ENCODE measurements at regions not wholly inside any gene's neighbourhood (a gene's known extent, or its start where the extent isn't known, plus 50 kb on each side); places are given as distances from the start of the nearest gene placed in this dataset.

GRCh38 chr9:108708448-108708847 lies 147.3 kb downstream of the ACTL7B start:
- 94% methylated on average over 9 of the region's 9 CpGs for WGBS (ENCODE audit: insufficient coverage)

GRCh38 chr9:108707120-108707519 lies 148.7 kb downstream of the ACTL7B start:
- no peaks in the 10 kb centered on the region for H3K36me3 ChIP-seq (ENCODE audit: control insufficient read depth in 4 of 4, insufficient read depth in 4 of 4, low read length in 3 of 4)
- CTCF ChIA-PET: no interaction called here
- H3K4me1 ChIP-seq (ENCODE audit: control extremely low read depth in 1 of 4, control insufficient read depth in 4 of 4, insufficient read depth in 4 of 4, low read length in 3 of 4): no peaks in the 10 kb centered on the region
- DNase-seq: no peak
- no peak overlapping the region for H3K27ac ChIP-seq (ENCODE audit: insufficient read depth in 1 of 2, low read depth in 1 of 2, low read length in 2 of 2, poor library complexity in 1 of 2, severe bottlenecking in 2 of 2)
- POLR2A ChIA-PET: no interaction called here
- WGBS (ENCODE audit: insufficient coverage): 94% methylated on average over 2 of the region's 3 CpGs
- H3K9me3 ChIP-seq (ENCODE audit: control extremely low read depth in 1 of 5, control insufficient read depth in 4 of 5, insufficient read depth in 2 of 5, low read depth in 1 of 5, low read length in 4 of 5): no peaks in the 10 kb centered on the region
- H3K4me3 ChIP-seq (ENCODE audit: control insufficient read depth in 1 of 7, extremely low read depth in 1 of 7, insufficient read depth in 4 of 7, low read depth in 2 of 7, low read length in 6 of 7): no peak overlapping the region
- no peaks in the 10 kb centered on the region for H3K27me3 ChIP-seq (replicated peaks in 2 of 5; ENCODE audit: control insufficient read depth in 4 of 5, insufficient read depth in 5 of 5, low read length in 4 of 5)

More at GRCh38 chr9:108708448-108708847, 147.3 kb downstream of the ACTL7B start:
- Histone ChIP-seq H3K27me3 (replicated peaks in 2 of 5; ENCODE audit: control insufficient read depth in 4 of 5, insufficient read depth in 5 of 5, low read length in 4 of 5) (no peaks in the 10 kb centered on the region), H3K36me3 (ENCODE audit: control insufficient read depth in 4 of 4, insufficient read depth in 4 of 4, low read length in 3 of 4) (no peaks in the 10 kb centered on the region), H3K9me3 (ENCODE audit: control extremely low read depth in 1 of 5, control insufficient read depth in 4 of 5, insufficient read depth in 2 of 5, low read depth in 1 of 5, low read length in 4 of 5) (no peaks in the 10 kb centered on the region), H3K4me1 (ENCODE audit: control extremely low read depth in 1 of 4, control insufficient read depth in 4 of 4, insufficient read depth in 4 of 4, low read length in 3 of 4) (no peaks in the 10 kb centered on the region), H3K4me3 (ENCODE audit: control insufficient read depth in 1 of 7, extremely low read depth in 1 of 7, insufficient read depth in 4 of 7, low read depth in 2 of 7, low read length in 6 of 7) (no peak overlapping the region), H3K27ac (ENCODE audit: insufficient read depth in 1 of 2, low read depth in 1 of 2, low read length in 2 of 2, poor library complexity in 1 of 2, severe bottlenecking in 2 of 2) (no peak overlapping the region)
- ChIA-PET POLR2A (no interaction called here), CTCF (interaction anchor here (2.0 kb wide), 1 partner anchor 21 kb away, joined by 6 read pairs; no protein-coding TSS in a partner anchor)
- no peak for DNase-seq

DNA sequence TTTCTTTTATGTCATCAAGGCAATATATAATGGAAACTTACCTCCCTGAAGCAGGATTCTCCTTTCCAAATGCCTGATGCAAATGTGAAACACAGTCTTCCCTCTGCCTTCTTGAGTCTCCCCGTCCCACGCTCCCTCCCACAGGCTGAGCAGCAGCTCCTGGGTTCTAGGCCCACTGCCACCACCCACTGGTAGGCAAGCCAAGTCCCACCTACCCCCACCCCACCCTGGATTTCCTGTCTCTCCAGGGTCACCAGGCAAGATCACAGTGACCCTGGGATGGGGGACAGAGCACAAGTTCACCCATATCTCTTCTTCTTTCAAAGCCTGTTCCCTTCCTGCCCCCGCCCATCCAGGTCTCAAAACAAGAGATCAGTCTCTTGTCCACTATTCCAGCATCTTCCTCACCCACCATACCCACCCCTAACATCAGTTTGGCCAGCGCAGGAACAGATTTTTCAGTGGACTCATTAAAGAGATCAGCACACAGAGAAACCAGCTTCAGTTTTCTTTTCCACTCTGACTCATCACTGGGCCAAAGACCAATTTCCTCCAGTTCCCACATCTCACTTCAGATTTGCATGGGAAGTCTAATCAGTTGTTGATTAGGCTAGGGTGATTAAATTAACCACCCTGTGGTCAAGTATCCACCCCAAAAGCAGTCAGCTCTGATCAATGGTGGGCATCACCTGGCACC lies 151.5 kb downstream of the ACTL7B start:
- no peak for DNase-seq
- Histone ChIP-seq H3K4me3 (ENCODE audit: control insufficient read depth in 1 of 7, extremely low read depth in 1 of 7, insufficient read depth in 4 of 7, low read depth in 2 of 7, low read length in 6 of 7) (no peak overlapping the region), H3K4me1 (ENCODE audit: control extremely low read depth in 1 of 4, control insufficient read depth in 4 of 4, insufficient read depth in 4 of 4, low read length in 3 of 4) (no peaks in the 10 kb centered on the region), H3K9me3 (ENCODE audit: control extremely low read depth in 1 of 5, control insufficient read depth in 4 of 5, insufficient read depth in 2 of 5, low read depth in 1 of 5, low read length in 4 of 5) (no peaks in the 10 kb centered on the region), H3K36me3 (ENCODE audit: control insufficient read depth in 4 of 4, insufficient read depth in 4 of 4, low read length in 3 of 4) (no peaks in the 10 kb centered on the region), H3K27ac (ENCODE audit: insufficient read depth in 1 of 2, low read depth in 1 of 2, low read length in 2 of 2, poor library complexity in 1 of 2, severe bottlenecking in 2 of 2) (no peak overlapping the region), H3K27me3 (replicated peaks in 2 of 5; ENCODE audit: control insufficient read depth in 4 of 5, insufficient read depth in 5 of 5, low read length in 4 of 5) (no peaks in the 10 kb centered on the region)
- CTCF ChIA-PET: no interaction called here
- 98% methylated on average over 4 of the region's 4 CpGs for WGBS (ENCODE audit: insufficient coverage)
- POLR2A ChIA-PET: no interaction called here

DNA sequence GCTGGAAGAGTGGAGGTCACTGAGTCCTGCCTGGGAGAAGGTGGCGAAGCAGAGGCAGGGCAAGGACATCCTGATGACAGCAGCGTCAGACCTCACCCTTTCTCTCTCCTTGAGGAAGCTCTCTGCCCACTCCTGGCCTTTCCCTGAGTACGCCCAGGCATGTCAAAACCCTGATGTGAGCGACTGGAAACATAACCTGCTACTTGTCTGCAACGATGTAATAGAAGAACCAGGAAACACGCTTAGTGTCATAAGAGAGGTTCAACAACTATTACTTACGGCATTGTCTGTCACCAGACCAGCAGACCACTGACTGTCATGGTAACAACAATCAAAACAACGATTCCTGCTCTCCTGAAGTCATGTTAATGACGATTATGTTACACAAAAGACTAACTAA lies 152.4 kb downstream of the ACTL7B start:
- CTCF ChIA-PET: no interaction called here
- Histone ChIP-seq H3K36me3 (ENCODE audit: control insufficient read depth in 4 of 4, insufficient read depth in 4 of 4, low read length in 3 of 4) (no peaks in the 10 kb centered on the region), H3K27me3 (replicated peaks in 2 of 5; ENCODE audit: control insufficient read depth in 4 of 5, insufficient read depth in 5 of 5, low read length in 4 of 5) (no peaks in the 10 kb centered on the region), H3K27ac (ENCODE audit: insufficient read depth in 1 of 2, low read depth in 1 of 2, low read length in 2 of 2, poor library complexity in 1 of 2, severe bottlenecking in 2 of 2) (no peak overlapping the region), H3K9me3 (ENCODE audit: control extremely low read depth in 1 of 5, control insufficient read depth in 4 of 5, insufficient read depth in 2 of 5, low read depth in 1 of 5, low read length in 4 of 5) (no peaks in the 10 kb centered on the region), H3K4me1 (ENCODE audit: control extremely low read depth in 1 of 4, control insufficient read depth in 4 of 4, insufficient read depth in 4 of 4, low read length in 3 of 4) (no peaks in the 10 kb centered on the region), H3K4me3 (ENCODE audit: control insufficient read depth in 1 of 7, extremely low read depth in 1 of 7, insufficient read depth in 4 of 7, low read depth in 2 of 7, low read length in 6 of 7) (no peak overlapping the region)
- DNase-seq: no peak
- 88% methylated on average over 7 of the region's 9 CpGs for WGBS (ENCODE audit: insufficient coverage)
- POLR2A ChIA-PET: no interaction called here

DNA sequence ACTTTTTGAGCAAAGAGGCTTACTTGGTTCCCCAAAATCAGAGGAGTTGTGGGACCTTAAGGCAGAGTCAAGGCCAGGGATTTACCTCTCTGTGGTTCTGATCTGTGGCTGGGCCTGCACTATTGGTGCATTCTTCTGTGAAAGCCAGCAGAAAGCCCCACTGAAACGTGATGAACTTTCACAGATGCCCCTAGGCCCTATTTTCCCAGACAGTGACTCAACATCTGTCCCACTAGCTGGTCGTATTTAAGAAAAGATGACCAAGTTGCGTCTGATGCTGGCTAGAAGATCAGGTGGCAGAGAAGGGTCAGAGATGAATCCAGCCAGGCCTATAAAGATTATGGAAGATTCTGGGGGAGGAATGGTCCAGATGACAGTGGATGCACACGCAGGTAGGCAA lies 153.1 kb downstream of the ACTL7B start:
- no peaks in the 10 kb centered on the region for H3K36me3 ChIP-seq (ENCODE audit: control insufficient read depth in 4 of 4, insufficient read depth in 4 of 4, low read length in 3 of 4)
- H3K27ac ChIP-seq (ENCODE audit: insufficient read depth in 1 of 2, low read depth in 1 of 2, low read length in 2 of 2, poor library complexity in 1 of 2, severe bottlenecking in 2 of 2): no peak overlapping the region
- H3K9me3 ChIP-seq (ENCODE audit: control extremely low read depth in 1 of 5, control insufficient read depth in 4 of 5, insufficient read depth in 2 of 5, low read depth in 1 of 5, low read length in 4 of 5): no peaks in the 10 kb centered on the region
- no peak overlapping the region for H3K4me3 ChIP-seq (ENCODE audit: control insufficient read depth in 1 of 7, extremely low read depth in 1 of 7, insufficient read depth in 4 of 7, low read depth in 2 of 7, low read length in 6 of 7)
- H3K27me3 ChIP-seq (replicated peaks in 2 of 5; ENCODE audit: control insufficient read depth in 4 of 5, insufficient read depth in 5 of 5, low read length in 4 of 5): no peaks in the 10 kb centered on the region
- ChIA-PET CTCF (no interaction called here), POLR2A (no interaction called here)
- no peaks in the 10 kb centered on the region for H3K4me1 ChIP-seq (ENCODE audit: control extremely low read depth in 1 of 4, control insufficient read depth in 4 of 4, insufficient read depth in 4 of 4, low read length in 3 of 4)
- WGBS (ENCODE audit: insufficient coverage): 100% methylated on average over 3 of the region's 4 CpGs
- no peak for DNase-seq

GRCh38 chr9:108698801-108699200 lies 157.0 kb downstream of the ACTL7B start:
- POLR2A ChIA-PET: no interaction called here
- Histone ChIP-seq H3K4me3 (ENCODE audit: control insufficient read depth in 1 of 7, extremely low read depth in 1 of 7, insufficient read depth in 4 of 7, low read depth in 2 of 7, low read length in 6 of 7) (no peak overlapping the region), H3K9me3 (ENCODE audit: control extremely low read depth in 1 of 5, control insufficient read depth in 4 of 5, insufficient read depth in 2 of 5, low read depth in 1 of 5, low read length in 4 of 5) (peaks cover 0 to 9% (median 4%) of the 10 kb centered on the region in 5 experiments), H3K4me1 (ENCODE audit: control extremely low read depth in 1 of 4, control insufficient read depth in 4 of 4, insufficient read depth in 4 of 4, low read length in 3 of 4) (no peaks in the 10 kb centered on the region), H3K36me3 (ENCODE audit: control insufficient read depth in 4 of 4, insufficient read depth in 4 of 4, low read length in 3 of 4) (no peaks in the 10 kb centered on the region), H3K27ac (ENCODE audit: insufficient read depth in 1 of 2, low read depth in 1 of 2, low read length in 2 of 2, poor library complexity in 1 of 2, severe bottlenecking in 2 of 2) (no peak overlapping the region), H3K27me3 (replicated peaks in 2 of 5; ENCODE audit: control insufficient read depth in 4 of 5, insufficient read depth in 5 of 5, low read length in 4 of 5) (no peaks in the 10 kb centered on the region)
- CTCF ChIA-PET: no interaction called here
- WGBS (ENCODE audit: insufficient coverage): 50% methylated on average over 1 of the region's 1 CpG
- DNase-seq: no peak

GRCh38 chr9:108698231-108698630 lies 157.6 kb downstream of the ACTL7B start:
- Histone ChIP-seq H3K27ac (ENCODE audit: insufficient read depth in 1 of 2, low read depth in 1 of 2, low read length in 2 of 2, poor library complexity in 1 of 2, severe bottlenecking in 2 of 2) (no peak overlapping the region), H3K27me3 (replicated peaks in 2 of 5; ENCODE audit: control insufficient read depth in 4 of 5, insufficient read depth in 5 of 5, low read length in 4 of 5) (no peaks in the 10 kb centered on the region), H3K4me1 (ENCODE audit: control extremely low read depth in 1 of 4, control insufficient read depth in 4 of 4, insufficient read depth in 4 of 4, low read length in 3 of 4) (no peaks in the 10 kb centered on the region), H3K9me3 (ENCODE audit: control extremely low read depth in 1 of 5, control insufficient read depth in 4 of 5, insufficient read depth in 2 of 5, low read depth in 1 of 5, low read length in 4 of 5) (peaks cover 0 to 9% (median 4%) of the 10 kb centered on the region in 5 experiments), H3K36me3 (ENCODE audit: control insufficient read depth in 4 of 4, insufficient read depth in 4 of 4, low read length in 3 of 4) (no peaks in the 10 kb centered on the region), H3K4me3 (ENCODE audit: control insufficient read depth in 1 of 7, extremely low read depth in 1 of 7, insufficient read depth in 4 of 7, low read depth in 2 of 7, low read length in 6 of 7) (no peak overlapping the region)
- whole genome bisulfite sequencing (ENCODE audit: insufficient coverage): 100% methylated on average over 2 of the region's 2 CpGs
- POLR2A ChIA-PET: no interaction called here
- CTCF ChIA-PET: no interaction called here
- no peak for DNase-seq

All from common myeloid progenitor, CD34-positive (primary cell).